HG03064 (cell line): ENCODE measurements at regions not wholly inside any gene's neighbourhood (a gene's known extent, or its start where the extent isn't known, plus 50 kb on each side); places are given as distances from the start of the nearest gene placed in this dataset.

Experiments
- ATAC-seq: cut with Tn5 transposase; IDR thresholded peaks from one replicate; pipeline ENCODE4 v1.9.1; 2021; ENCODE audit warnings: low read depth; ENCODE audit not compliant: unreplicated experiment

DNA sequence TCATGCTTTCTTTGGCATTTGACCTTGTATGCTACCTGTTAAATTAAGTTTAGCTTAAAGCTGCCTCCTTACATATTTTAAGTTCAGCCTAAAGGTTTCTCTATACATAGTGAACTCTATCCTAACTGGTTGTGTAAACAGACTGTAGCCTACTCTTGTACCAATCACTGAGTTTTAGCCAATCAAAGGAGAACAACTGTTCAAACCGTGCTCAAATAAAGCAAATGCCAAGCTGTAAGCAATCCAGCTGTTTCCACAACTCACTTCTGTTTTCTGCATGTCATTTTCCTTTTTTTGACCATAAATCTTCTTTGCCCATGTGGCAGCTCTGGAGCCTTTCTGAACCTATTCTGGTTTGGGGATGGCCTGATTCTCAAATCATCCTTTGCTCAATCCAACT lies 1603.8 kb upstream of the ACVR2A start:
- ATAC-seq, result no peak

DNA sequence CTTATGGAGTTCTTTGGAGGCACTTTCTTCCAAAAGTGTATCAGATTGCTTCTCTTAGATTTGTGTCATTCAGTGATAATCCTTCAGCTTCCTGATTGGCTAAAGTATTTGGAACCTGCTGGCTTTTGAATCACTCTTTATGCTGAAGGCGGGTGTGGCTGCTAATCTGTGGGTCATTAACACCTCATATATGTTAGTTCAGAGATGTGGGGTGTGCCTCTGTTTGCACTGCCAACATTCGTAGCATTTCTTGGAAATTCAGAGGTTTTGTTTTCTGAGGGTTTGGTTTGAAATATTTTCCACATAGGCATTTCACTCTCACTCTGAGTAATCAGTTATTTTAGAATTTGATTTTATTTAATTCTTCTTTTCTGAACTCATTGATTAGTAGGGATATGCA lies 1604.4 kb upstream of the ACVR2A start:
- no peak for ATAC-seq

DNA sequence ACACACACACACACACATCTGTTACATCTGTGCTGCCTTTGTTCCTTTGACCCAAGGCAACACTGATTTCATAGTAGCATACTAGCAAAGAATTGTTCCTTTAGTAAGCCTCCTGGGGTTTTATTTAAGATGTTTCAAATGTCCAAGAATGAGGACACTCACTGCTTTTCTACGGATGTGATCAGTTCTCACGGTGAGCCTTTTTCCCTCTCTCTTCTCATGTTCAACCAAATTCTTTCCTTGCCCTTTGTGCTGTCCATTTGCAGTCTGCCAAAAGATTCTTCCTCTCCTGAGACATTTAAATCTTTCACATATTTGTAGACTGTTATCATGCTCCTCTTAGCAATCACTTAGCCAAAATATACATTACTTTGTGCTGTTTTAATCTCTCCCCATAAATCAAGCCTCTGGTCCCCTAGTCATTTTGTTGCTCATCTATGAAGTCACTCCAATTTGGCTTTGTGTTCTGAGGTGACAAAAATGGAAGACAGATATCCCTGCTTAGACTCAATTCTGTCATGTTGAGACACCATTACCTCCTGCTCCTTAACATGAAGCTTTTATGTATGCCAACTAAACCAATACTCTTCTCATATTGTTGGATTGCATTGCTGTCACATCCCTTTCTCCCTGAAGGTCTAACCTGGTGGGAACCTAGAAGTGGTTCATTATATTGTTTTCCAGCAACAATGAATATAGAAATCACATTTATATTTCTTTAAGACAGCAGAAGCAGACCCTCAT lies 1605.3 kb upstream of the ACVR2A start:
- no peak for ATAC-seq

DNA sequence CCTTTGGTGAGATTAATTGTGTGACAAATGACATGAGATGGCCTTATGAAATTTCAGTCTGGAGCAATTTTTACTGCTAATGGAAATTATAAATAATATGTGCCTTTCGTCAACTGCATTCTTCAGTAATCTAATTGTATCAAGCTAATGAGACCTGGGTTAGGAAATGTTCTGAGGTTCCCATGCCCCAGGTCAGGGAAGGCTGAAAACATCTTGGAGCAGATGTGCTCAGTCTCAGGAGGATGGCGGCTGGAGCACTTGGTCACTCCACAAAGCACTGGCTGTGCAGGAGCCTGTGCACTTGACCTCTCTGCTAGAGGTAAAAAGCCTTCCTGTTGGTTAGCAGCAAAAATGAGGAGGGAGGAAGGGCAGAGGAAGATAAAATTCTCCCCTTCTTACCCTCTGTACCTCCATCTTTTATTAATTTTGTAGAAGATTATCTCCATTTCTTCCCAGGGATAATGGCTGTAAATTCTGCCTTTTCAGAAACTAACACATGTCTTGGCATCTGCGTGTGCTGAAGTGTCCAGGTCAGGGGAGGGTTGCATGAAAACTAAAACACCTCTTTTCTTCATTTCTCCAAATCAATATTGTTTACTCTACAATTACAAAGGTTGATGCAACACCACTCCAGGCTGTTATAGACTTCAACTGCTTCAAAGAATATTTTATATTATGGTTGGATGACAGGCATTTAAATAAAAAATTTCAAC lies 1606.4 kb upstream of the ACVR2A start:
- ATAC-seq, result no peak

DNA sequence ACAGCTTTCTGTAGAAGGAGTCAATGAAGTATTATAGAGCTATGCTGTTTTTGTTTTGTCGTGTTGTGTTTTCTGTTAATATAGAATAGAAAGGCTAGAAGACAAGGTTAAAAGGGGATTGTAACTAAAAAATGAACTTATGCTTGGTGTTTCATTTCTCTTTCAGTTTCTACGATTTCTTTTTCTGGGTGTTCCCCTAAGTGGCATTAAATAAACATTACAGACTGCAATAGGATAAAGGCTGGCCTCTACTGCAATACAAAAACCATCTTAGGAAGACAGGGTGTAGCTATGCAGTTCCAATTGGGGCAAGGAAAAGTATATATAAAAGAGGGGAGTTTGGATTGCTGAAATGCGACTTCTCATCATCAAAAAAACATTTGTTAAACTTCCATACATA lies 1609.7 kb upstream of the ACVR2A start:
- ATAC-seq, result no peak

DNA sequence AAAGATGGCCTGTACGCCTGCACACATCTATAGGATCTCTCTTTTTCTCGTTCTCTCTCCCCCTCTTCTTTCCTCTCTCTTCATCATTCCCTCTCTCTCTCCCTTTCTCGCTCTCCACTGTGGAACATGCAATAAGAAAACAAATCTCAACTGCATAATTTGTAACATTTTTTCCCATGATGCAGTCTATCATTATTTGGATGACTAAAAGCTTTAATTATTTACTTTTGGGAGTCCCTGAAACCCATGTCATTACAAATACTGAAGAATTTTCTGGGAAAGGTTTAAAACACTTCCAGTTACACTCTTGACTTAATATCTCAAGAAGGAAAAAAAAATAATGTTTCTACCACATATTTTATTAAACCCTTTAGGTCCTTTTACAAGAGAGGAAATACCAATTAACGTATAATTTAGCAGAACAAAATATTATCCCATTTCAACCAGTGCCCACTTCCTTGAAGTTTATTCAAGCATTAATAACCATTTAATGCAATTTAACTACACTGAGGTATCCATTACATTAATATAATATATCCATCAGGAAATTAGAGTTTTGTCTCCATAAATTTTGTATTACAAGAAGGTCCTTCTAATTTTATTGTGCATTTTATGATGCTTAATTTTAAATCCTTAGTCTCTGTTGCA lies 1615.2 kb upstream of the ACVR2A start:
- ATAC-seq, result no peak

DNA sequence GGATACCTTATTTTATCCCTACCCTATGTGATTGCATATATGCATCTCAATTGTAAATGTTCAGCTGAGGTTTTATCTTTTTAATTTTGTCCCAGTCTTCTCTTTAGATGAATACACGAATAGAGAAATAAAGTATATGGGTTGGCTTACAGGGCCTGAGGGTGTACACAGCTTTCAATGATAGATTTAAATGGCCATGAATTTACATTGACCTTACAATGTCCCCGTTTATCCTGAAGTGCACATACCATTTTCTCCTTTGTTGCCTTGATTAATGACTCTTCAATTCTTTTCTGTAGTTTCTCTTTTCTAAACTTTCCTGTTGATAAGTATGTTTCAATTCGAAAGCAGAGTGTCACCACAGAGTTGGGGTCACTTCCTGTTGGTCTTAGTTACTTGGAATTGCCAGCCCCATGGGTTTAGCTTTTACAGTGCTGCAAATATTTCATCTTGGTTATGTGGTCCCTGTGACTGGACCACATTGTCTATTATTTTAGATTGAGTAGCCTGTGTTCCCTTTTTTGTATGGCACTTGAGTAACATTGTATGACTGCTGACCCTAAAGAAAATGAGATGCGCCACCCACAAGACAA lies 1616.3 kb upstream of the ACVR2A start:
- no peak for ATAC-seq

DNA sequence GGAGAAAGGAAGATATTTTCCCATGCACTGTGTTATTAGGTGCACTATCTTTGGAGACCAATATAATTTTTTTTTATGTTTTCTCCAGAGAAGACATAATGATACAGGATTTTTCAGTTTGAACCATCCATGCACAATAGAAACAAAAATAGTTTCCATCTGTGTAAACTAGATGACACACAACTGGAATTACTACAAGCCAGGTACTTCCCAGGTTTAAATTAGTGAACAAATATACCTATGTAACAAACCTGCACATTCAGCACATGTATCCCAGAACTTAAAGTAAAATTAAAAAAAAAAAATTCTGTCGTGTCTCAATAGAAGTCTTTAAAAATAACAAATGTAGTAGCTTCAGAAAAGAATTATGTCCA lies 1616.8 kb upstream of the ACVR2A start:
- ATAC-seq, result no peak

DNA sequence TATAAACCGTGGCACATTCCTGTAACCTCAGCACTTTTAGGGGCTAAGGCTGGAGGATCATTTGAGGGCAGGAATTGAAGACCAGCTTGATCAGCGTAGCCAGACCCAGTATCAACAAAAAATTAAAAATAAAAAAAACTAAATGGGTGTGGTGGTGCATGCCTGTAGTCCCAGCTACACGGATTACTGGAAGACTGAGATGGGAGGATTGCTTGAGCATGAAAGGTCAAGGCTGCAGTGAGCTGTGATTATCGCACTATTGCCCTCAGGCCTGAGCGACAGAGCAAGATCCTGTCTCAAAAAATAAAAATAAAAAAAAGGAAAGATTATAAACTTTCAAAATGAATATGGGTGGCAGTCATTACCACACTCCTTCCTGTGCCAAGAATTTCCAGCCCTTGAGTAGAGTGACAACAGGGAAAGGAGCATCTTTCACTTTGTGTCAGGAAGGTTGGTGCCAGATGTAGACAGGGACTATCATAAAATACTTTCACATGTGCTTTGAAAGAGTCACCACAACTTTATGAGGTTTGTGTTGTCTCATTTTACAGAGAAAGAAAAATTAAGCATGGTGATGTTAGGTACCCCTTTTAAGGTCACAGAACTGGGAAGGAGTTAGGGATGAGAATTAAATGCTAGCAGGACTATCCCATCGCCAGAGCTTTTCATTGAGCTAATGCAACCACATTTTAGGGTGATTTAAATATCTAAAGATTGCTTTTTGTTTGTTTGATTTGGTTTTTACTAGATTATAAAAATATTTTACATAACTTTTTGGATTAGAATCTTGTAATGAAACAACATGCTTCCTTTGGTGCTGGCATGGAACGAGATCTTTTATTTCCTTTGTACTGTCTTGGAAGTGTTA lies 1617.4 kb upstream of the ACVR2A start:
- no peak for ATAC-seq

DNA sequence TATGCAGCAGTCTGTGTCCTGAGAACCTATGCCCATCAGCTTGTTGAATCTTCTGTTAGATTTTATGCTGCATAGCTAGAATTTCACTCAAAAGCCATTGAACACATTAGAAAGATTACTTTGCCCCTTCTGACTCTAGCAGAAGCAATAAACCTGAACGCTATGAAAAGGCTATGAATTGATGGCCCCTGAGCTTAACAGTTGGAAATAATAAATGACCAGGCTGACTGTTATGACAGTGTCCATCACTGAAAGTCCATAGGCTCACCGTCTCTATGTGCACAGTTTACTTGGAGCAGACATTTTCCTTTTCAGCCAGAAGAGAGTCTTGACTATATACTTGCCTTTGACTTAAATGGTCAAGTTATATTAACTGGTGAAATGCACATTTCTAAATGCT lies 1618.8 kb upstream of the ACVR2A start:
- ATAC-seq, result no peak

DNA sequence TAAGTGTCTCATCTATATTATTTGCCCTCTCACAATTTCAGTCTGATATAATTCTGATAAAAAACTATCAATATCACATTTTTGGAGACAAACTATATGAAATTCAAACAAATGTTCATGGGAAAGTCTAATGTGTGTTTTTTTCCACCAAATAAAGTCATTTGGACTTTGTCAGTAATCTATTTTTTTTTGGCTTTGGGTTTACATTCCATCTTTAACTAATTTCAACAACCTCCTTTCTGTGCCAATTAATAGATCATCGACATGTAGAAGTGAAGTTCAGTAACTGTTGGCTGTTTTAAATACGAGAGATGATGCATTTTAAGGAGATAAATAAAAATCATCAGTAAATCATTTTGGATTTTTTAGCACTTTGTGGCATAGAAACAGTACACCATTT lies 1623.0 kb upstream of the ACVR2A start:
- ATAC-seq, result no peak

DNA sequence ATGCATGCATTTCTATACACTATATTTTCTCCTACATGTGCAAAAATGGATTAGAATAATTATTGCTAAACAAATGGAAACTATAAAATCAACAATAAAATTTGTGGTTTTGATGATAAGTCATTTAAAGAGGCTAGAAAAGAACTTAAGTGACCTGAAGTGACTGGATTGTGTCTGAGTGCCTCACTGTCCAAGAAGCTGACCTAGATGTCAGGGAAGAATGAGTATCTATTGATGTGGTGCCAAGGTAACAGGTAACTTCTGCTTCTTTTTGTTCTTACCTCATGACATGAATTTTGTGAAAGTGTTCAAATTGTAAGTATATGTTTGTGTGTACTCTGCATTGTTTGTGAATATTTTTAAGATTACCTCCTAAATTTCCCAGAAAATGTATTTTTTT lies 1623.9 kb upstream of the ACVR2A start:
- ATAC-seq, result no peak

DNA sequence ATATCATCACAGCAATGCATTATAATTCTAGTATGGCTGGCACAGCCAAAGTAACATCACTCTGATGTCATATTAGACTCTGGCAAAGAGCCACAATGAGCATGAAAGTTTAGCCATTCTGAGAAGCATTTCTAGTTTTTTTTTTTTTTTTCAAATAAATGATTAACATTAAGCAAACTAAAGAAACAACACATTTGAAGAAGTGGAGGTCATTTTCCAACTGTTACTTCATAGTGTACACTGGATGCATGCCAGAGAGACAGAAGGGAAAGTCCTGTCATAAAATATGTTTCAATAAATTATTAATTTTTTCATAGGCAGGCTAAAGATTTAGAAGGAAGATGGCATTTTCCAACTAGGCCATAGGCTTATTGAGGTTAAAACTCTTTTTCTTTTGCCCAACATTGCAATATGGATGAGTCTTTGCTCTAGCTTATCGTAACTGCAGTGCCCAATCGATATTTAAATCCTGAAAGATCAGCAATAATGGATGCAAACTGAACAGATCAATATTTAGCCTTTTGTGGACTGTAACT lies 1630.4 kb upstream of the ACVR2A start:
- ATAC-seq, result no peak

DNA sequence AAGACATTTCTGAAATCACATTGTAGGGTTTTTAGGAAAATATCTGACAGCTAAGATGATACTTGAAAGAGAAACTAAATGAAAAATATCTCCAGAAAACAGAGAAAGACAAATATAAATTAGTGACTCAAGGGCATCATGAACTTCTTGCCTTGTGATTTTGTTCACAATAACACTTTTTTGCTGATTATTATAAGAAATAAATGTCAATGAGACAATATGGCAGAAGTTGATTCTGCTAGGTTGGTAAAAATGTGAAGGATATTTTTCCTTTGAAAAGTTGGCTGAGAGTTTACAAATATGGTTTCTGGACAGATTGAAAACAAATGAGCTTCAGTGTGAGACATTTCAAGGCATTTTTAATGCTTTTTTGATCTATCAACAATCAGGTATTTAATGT lies 1631.2 kb upstream of the ACVR2A start:
- no peak for ATAC-seq

DNA sequence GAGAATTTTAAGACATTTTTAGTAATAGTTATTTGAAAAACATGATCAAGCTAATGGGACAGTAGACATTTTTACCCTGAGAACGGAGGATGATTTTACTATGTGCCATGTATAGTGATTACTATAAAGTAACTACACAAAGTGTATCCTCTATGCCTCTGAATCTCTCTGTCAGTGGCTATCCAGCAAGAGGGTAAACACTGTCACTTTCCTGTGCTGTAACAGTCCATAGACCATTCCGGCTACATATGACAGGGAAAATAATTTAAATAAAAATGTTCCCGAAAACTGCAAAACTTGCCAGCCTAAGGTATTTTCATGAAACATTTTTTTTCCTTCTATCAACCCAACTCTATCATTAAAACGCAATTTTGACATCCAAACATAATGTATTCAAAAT lies 1632.2 kb upstream of the ACVR2A start:
- no peak for ATAC-seq

DNA sequence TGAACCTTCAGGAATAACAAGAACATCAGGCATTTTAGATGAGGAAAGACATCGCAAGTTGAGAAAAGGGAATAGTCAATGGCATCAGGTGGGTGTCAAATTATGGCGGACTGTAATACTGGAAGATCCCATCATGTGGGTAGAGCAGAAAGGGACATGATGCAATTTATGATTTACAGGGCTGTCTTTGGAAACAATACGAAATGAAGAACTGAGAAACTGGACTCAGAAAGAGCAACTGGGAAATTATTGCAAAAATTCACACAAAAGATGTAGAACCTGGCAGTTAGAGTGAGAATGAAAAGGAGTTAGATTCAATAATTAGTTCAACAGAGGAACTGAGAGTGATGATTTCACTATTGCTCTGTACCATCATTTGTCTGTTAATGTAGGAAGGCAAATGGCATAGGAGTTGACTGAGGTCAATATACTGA lies 1635.0 kb upstream of the ACVR2A start:
- ATAC-seq, result no peak

DNA sequence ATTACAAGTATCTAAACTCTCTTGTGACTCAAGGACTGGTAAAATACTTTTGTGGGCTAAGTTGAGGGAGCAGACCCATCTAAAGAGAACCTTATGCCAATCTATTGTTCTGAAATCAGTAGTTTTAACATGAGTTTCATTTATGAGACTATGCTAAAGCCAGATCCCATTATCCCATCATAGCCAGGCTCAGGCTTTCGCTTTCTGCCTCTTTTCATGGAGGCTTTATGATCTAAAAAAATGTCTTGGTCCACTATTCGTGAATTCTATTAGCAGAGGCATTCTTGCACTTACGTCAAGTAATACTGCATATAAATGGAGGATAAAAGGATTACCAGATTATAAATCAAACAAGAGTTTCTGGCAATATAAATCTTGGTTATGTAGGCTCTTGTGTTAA lies 1636.9 kb upstream of the ACVR2A start:
- no peak for ATAC-seq

DNA sequence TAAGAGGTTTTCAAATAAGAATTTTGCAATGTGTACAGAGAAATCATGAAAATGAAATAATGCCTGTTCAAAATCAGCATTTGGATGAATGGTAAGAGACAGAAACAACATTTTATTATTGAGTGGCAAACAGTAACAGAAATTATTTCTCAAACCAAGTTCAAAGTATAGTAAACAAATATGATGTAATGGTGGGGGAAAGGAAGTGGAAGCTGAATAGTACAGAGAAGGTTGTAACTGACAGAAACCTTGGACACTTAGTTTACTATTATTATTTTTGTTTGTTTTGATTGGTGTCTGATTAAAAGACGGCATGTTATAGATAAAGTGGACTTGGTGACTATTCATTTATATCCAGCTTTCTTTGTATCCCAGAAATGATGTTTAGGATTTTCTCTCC lies 1637.4 kb upstream of the ACVR2A start:
- no peak for ATAC-seq

DNA sequence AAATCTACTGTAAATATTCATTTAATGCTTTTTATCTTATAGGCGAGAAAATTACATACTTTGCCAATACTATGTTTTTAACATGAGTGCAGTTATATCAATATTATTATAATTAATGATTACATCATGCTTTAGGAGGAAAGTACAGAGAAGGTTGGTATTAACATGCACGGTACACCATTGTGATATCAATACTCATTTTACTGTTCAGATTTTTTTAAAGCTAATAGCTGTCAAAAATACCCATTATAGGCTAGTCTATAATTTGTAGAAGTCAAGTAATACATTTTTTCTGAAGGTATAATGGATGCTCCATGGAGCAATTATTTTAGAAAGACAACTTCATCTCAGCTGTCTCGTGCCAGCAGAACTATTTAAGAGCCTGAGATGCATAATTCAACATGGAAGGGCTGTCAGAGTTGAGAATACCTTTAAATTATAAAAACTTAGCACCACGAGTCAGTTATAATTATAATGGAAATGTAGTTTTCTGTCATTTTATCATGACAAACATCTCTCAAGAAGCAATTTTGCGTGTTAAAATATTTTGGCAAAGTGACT lies 1641.7 kb upstream of the ACVR2A start:
- no peak for ATAC-seq

DNA sequence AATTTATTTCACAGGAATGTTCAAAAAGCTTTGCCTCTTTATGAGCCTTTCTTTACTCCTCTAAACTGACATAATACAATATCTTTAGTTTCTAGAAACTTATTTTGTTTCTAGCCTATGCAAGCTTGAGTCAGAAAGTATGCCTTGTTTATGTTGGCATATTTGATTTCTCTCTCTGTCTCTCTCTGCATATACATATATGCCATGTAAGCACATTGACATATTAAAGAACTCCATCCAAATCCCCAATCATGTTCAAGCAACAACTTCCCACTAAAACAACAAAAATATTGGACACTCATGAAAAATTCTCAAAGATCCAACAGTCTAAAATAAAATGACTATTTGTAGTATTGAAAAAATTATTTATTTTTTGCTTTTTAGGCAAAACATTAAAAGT lies 1651.2 kb upstream of the ACVR2A start:
- no peak for ATAC-seq
